Spleen (tissue), 7 donors: ENCODE measurements at regions not wholly inside any gene's neighbourhood (a gene's known extent, or its start where the extent isn't known, plus 50 kb on each side); places are given as distances from the start of the nearest gene placed in this dataset.

Source experiments
- CTCF ChIP-seq, 11 experiments: fragments of 200-600 bp in 7 of 11; fragments of 450-650 bp in 4 of 11; sonication (generic) in 4 of 11; IDR thresholded peaks in 8 of 11; conservative IDR thresholded peaks in 3 of 11; 1 replicate in 7 of 11; 2 replicates in 4 of 11; pipeline versions ENCODE4 v1.4.0 to v1.8.0; 2016 to 2021; ENCODE audit warnings: antibody characterized with exemption in 11 of 11, inconsistent platforms in 4 of 11, mild to moderate bottlenecking in 1 of 11
- POLR2A ChIP-seq, 3 donors: fragments of 450-650 bp; IDR thresholded peaks; one replicate each; pipeline ENCODE4 v1.5.1; 2017; ENCODE audit warnings: antibody characterized with exemption in 3 of 3, mild to moderate bottlenecking in 1 of 3
- donor health status: DM: no; HTN: no; CAD: no; lungs with moderate emphysema.
- donor health status: DM: no; HTN: no; CAD: no.
- donor health status: DM: no; HTN: no; CAD: no.

- TF ChIP-seq CTCF (IDR thresholded peaks at IDR 0.05 in 8 of 11, conservative IDR thresholded peaks at IDR 0.05 in 3 of 11) (no peak), POLR2A (IDR thresholded peaks at IDR 0.05) (no peak)
Measured at GRCh38 chrX:76893930-76894329, 466.4 kb downstream of the MAGEE1 start.
